Astrocyte (in vitro differentiated cells and primary cell): ENCODE measurements at regions not wholly inside any gene's neighbourhood (a gene's known extent, or its start where the extent isn't known, plus 50 kb on each side); places are given as distances from the start of the nearest gene placed in this dataset.
A peak's percentile ranks its signal among the peaks of the same experiment; 100 is the strongest.

ENCODE experiments used
- DNase-seq: peaks from one replicate; pipeline ENCODE4 v3.0.0-alpha.2; 2010; ENCODE audit warnings: low read depth
- FAIRE-seq: peaks from 2 replicates; lab custom pipeline; 2011; peaks lifted over from hg19 to GRCh38; lab: Jason Lieb, UNC
- H2AFZ ChIP-seq: 2 replicates; pipeline ENCODE4 v1.6.0; 2012; ENCODE audit warnings: low read depth, low read length, inconsistent platforms
- H3K27ac ChIP-seq: 2 replicates; pipeline ENCODE4 v1.5.1; 2011; ENCODE audit warnings: low read depth, low read length, inconsistent platforms
- H3K27me3 ChIP-seq: 2 replicates; pipeline ENCODE4 v1.6.0; 2011; ENCODE audit warnings: low read length, inconsistent platforms; ENCODE audit not compliant: insufficient read depth
- H3K36me3 ChIP-seq: 2 replicates; pipeline ENCODE4 v1.5.1; 2011; ENCODE audit warnings: low read length, inconsistent platforms; ENCODE audit not compliant: insufficient read depth
- H3K4me1 ChIP-seq: 2 replicates; pipeline ENCODE4 v1.5.1; 2011; ENCODE audit warnings: low read length, inconsistent platforms; ENCODE audit not compliant: insufficient read depth
- H3K4me2 ChIP-seq: 2 replicates; pipeline ENCODE4 v1.6.0; 2012; ENCODE audit warnings: low read length, inconsistent platforms
- H3K4me3 ChIP-seq: 2 replicates; pipeline ENCODE4 v1.5.1; 2011; ENCODE audit warnings: low read depth, mild to moderate bottlenecking, low read length, inconsistent platforms; ENCODE audit not compliant: insufficient read depth
- H3K79me2 ChIP-seq: 2 replicates; pipeline ENCODE4 v1.6.0; 2012; ENCODE audit warnings: mild to moderate bottlenecking, low read length, inconsistent platforms; ENCODE audit not compliant: insufficient read depth
- H3K9ac ChIP-seq: 2 replicates; pipeline ENCODE4 v1.6.0; 2012; ENCODE audit warnings: mild to moderate bottlenecking, low read length, inconsistent platforms
- H3K9me3 ChIP-seq: 2 replicates; pipeline ENCODE4 v1.5.1; 2012; ENCODE audit warnings: low read depth, mild to moderate bottlenecking, low read length, inconsistent platforms; ENCODE audit not compliant: insufficient read depth
- H4K20me1 ChIP-seq: 2 replicates; pipeline ENCODE4 v1.6.0; 2012; ENCODE audit warnings: low read length, inconsistent platforms; ENCODE audit not compliant: insufficient read depth
- H3K27ac Mint-ChIP-seq: one replicate; pipeline ENCODE4 v1.8.0; 2021; ENCODE audit warnings: mild to moderate bottlenecking, mixed read lengths; ENCODE audit not compliant: unreplicated experiment
- H3K27me3 Mint-ChIP-seq: one replicate; pipeline ENCODE4 v1.8.0; 2021; ENCODE audit warnings: low read depth, mixed read lengths; ENCODE audit not compliant: unreplicated experiment
- H3K36me3 Mint-ChIP-seq: one replicate; pipeline ENCODE4 v1.8.0; 2021; ENCODE audit warnings: low read depth, mixed read lengths; ENCODE audit not compliant: unreplicated experiment
- H3K4me1 Mint-ChIP-seq: one replicate; pipeline ENCODE4 v1.8.0; 2021; ENCODE audit warnings: low read depth, mixed read lengths; ENCODE audit not compliant: unreplicated experiment
- H3K4me3 Mint-ChIP-seq: one replicate; pipeline ENCODE4 v1.8.0; 2021; ENCODE audit warnings: mild to moderate bottlenecking, moderate library complexity, mixed read lengths; ENCODE audit not compliant: unreplicated experiment
- H3K9me3 Mint-ChIP-seq: one replicate; pipeline ENCODE4 v1.8.0; 2021; ENCODE audit warnings: mild to moderate bottlenecking, mixed read lengths; ENCODE audit not compliant: unreplicated experiment
- CTCF ChIP-seq: IDR thresholded peaks from 2 replicates; pipeline ENCODE4 v1.5.1; 2011; ENCODE audit warnings: low read depth, mild to moderate bottlenecking, inconsistent platforms, low read length, moderate library complexity; ENCODE audit not compliant: insufficient read depth
- EZH2 ChIP-seq: IDR thresholded peaks from 2 replicates; pipeline ENCODE4 v1.6.1; 2012; ENCODE audit warnings: mild to moderate bottlenecking, low read length, inconsistent platforms; ENCODE audit not compliant: insufficient read depth

DNA sequence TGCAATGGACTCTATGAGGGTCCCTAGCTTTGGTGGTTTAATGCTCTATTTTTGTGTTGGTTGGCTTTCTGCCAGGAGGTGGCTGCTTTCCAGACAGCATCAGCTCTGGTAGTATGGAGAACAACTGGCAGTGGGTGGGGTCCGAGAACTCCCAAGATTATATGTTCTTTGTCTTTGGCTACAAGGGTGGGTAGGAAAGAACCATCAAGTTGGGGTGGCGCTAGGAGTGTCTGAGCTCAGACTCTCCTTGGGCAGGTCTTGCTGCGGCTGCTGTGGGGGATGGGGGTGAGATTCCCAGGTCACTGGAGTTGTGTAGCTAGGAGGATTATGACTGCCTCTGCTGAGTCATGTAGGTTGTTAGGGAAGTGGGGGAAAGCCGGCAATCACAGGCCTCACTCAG, 976.1 kb upstream of the GYPC start:
- FAIRE-seq (no peak), DNase-seq (no peak)
- Histone ChIP-seq H2AFZ (no peak overlapping the region), H3K9me3 (no peaks in the 10 kb centered on the region), H3K9ac (no peak overlapping the region), H3K27me3 (no peaks in the 10 kb centered on the region), H3K27ac (no peak overlapping the region), H3K79me2 (no peaks in the 10 kb centered on the region), H3K36me3 (no peaks in the 10 kb centered on the region), H4K20me1 (no peaks in the 10 kb centered on the region), H3K4me3 (no peak overlapping the region), H3K4me2 (no peak overlapping the region), H3K4me1 (no peaks in the 10 kb centered on the region)
- Mint-ChIP-seq H3K4me1 (peaks cover 4% of the 10 kb centered on the region), H3K27me3 (no peaks in the 10 kb centered on the region), H3K4me3 (no peak overlapping the region), H3K9me3 (no peaks in the 10 kb centered on the region), H3K36me3 (no peaks in the 10 kb centered on the region), H3K27ac (peak overlapping the region; percentile 63)
- TF ChIP-seq CTCF (no peak), EZH2 (no peak)

- Mint-ChIP-seq H3K4me1 (peaks cover 4% of the 10 kb centered on the region), H3K27me3 (no peaks in the 10 kb centered on the region), H3K9me3 (no peaks in the 10 kb centered on the region), H3K27ac (no peak overlapping the region), H3K36me3 (no peaks in the 10 kb centered on the region), H3K4me3 (no peak overlapping the region)
- Histone ChIP-seq H3K4me1 (no peaks in the 10 kb centered on the region), H3K36me3 (no peaks in the 10 kb centered on the region), H3K27ac (no peak overlapping the region), H3K9me3 (no peaks in the 10 kb centered on the region), H4K20me1 (no peaks in the 10 kb centered on the region), H3K79me2 (no peaks in the 10 kb centered on the region), H3K27me3 (no peaks in the 10 kb centered on the region), H3K4me2 (no peak overlapping the region), H3K4me3 (no peak overlapping the region), H3K9ac (no peak overlapping the region), H2AFZ (no peak overlapping the region)
- FAIRE-seq = no peak
- no peak for DNase-seq
- TF ChIP-seq CTCF (no peak), EZH2 (no peak)
These were observed 975.1 kb upstream of the GYPC start for GRCh38 chr2:125680809-125681208.

DNA sequence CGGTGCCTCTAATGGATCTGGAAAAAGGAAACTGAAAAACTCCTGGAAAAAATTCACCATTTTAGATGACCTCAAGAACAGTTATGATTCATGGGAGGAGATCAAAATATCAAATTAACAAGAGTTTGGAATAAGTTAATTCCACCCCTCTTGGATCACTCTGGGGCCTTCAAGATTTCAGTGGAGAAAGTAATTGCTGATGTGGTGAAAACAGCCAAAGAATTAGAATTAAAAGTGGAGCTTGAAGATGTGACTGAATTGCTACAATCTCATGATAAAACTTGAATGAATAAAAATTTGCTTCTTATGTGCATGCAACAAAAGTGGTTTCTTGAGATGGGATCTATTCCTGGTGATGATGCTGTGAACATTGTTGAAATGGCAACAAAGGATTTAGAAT, 974.4 kb upstream of the GYPC start:
- Mint-ChIP-seq H3K36me3 (no peaks in the 10 kb centered on the region), H3K4me3 (no peak overlapping the region), H3K9me3 (no peaks in the 10 kb centered on the region), H3K4me1 (peaks cover 4% of the 10 kb centered on the region), H3K27ac (no peak overlapping the region), H3K27me3 (no peaks in the 10 kb centered on the region)
- TF ChIP-seq CTCF (no peak), EZH2 (no peak)
- Histone ChIP-seq H2AFZ (no peak overlapping the region), H3K36me3 (no peaks in the 10 kb centered on the region), H3K9me3 (no peaks in the 10 kb centered on the region), H3K4me1 (no peaks in the 10 kb centered on the region), H3K4me3 (no peak overlapping the region), H4K20me1 (no peaks in the 10 kb centered on the region), H3K79me2 (no peaks in the 10 kb centered on the region), H3K9ac (no peak overlapping the region), H3K4me2 (no peak overlapping the region), H3K27ac (no peak overlapping the region), H3K27me3 (no peaks in the 10 kb centered on the region)
- DNase-seq = no peak
- FAIRE-seq = no peak
